ENCODE measurements at regions not wholly inside any gene's neighbourhood (a gene's known extent, or its start where the extent isn't known, plus 50 kb on each side); places are given as distances from the start of the nearest gene placed in this dataset.

DNA sequence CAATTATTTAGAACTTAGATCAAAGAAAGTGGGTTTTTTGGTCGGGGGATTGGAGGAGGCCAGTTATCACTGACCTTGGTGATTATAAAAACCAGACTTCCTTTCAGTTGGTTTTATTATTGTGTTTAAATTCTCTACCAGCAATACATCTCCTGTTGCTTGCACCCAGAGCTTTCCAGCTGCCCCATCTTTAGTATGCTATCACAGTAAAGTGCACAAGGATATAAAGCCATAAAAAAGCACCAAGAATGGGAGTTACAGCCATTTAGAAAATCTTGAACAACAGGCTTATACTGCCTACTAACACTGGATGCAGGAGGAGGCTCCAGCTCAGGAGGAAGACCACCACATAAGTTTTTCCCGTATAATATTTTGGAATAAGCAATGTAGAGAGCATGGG, 148.7 kb upstream of the OSR1 start:
- no peak for DNase-seq (ENCODE audit: insufficient read length, low spot score, missing footprints)
- H3K27me3 ChIP-seq (ENCODE audit: insufficient read depth, low read length), result peaks cover 7% of the 10 kb centered on the region
- no peak overlapping the region for H3K27ac ChIP-seq (ENCODE audit: low read depth, low read length)
- H3K4me2 ChIP-seq (ENCODE audit: insufficient read depth, low read length), result no peak overlapping the region
- no peak overlapping the region for H3K4me3 ChIP-seq (ENCODE audit: insufficient read depth, low read length)
- no peaks in the 10 kb centered on the region for H3K36me3 ChIP-seq (ENCODE audit: insufficient read depth, low read length)
- no peaks in the 10 kb centered on the region for H3K79me2 ChIP-seq (ENCODE audit: insufficient read depth, low read length)
- no peaks in the 10 kb centered on the region for H3K9me3 ChIP-seq (ENCODE audit: low read depth, low read length)
- TF ChIP-seq, protein P1, sequence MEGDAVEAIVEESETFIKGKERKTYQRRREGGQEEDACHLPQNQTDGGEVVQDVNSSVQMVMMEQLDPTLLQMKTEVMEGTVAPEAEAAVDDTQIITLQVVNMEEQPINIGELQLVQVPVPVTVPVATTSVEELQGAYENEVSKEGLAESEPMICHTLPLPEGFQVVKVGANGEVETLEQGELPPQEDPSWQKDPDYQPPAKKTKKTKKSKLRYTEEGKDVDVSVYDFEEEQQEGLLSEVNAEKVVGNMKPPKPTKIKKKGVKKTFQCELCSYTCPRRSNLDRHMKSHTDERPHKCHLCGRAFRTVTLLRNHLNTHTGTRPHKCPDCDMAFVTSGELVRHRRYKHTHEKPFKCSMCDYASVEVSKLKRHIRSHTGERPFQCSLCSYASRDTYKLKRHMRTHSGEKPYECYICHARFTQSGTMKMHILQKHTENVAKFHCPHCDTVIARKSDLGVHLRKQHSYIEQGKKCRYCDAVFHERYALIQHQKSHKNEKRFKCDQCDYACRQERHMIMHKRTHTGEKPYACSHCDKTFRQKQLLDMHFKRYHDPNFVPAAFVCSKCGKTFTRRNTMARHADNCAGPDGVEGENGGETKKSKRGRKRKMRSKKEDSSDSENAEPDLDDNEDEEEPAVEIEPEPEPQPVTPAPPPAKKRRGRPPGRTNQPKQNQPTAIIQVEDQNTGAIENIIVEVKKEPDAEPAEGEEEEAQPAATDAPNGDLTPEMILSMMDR (IDR thresholded peaks at IDR 0.05; ENCODE audit: extremely low read depth, low read depth, low read length), result no peak
- no peaks in the 10 kb centered on the region for H4K20me1 ChIP-seq (ENCODE audit: insufficient read depth, low read length)
- H2AFZ ChIP-seq (ENCODE audit: low read length), result no peak overlapping the region
- no peaks in the 10 kb centered on the region for H3K4me1 ChIP-seq (ENCODE audit: insufficient read depth, low read length)

DNA sequence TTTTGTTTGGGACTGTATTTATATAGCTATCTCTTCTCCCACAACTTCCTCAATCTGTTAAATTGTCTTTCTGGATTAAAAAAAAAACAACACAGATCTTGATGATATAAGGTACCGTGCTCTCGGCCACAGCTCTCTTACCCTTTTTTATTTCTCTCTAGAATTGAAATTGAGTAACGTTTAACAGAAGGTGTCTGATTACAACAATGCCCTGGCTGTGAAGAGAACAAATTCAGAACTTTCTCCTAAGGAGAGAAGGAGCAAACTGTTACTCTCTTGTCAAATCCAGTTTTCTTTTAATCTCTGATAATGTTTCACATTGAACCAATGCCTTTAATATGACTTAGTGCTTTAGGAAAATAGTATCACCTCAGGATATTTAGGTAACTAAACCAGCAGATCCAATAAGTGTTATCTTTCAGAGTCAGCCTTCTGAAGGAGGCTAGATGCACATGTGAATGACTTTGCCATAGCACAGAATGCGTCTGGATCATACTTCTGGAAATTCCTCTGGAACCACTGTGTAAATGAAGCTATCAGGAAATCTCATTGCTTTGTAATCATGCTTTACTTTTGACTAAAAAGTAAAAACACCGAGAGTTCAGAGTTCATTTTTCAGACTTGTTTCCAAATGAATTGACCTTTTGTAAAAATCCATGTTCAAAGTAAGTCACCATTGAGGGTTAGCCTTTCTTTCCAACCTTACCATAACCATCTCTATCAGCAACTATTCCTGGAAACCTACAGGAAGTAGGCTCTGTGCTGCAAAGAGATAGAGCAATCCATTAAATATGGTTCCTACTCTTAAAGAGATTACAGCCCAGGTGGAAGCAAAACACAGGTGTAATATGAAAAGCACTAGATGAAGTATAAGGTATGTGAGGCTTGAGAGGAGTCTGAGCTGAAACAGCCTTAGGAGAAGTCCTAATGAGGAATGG, 147.0 kb upstream of the OSR1 start:
- no peak overlapping the region for H2AFZ ChIP-seq (ENCODE audit: low read length)
- no peaks in the 10 kb centered on the region for H4K20me1 ChIP-seq (ENCODE audit: insufficient read depth, low read length)
- DNase-seq (ENCODE audit: insufficient read length, low spot score, missing footprints), result no peak
- H3K4me2 ChIP-seq (ENCODE audit: insufficient read depth, low read length), result no peak overlapping the region
- TF ChIP-seq, protein P1 (IDR thresholded peaks at IDR 0.05; ENCODE audit: extremely low read depth, low read depth, low read length), result no peak
- no peaks in the 10 kb centered on the region for H3K36me3 ChIP-seq (ENCODE audit: insufficient read depth, low read length)
- H3K4me3 ChIP-seq (ENCODE audit: insufficient read depth, low read length), result no peak overlapping the region
- H3K79me2 ChIP-seq (ENCODE audit: insufficient read depth, low read length), result no peaks in the 10 kb centered on the region
- peaks cover 7% of the 10 kb centered on the region for H3K27me3 ChIP-seq (ENCODE audit: insufficient read depth, low read length)
- no peaks in the 10 kb centered on the region for H3K9me3 ChIP-seq (ENCODE audit: low read depth, low read length)
- H3K4me1 ChIP-seq (ENCODE audit: insufficient read depth, low read length), result no peaks in the 10 kb centered on the region
- H3K27ac ChIP-seq (ENCODE audit: low read depth, low read length), result no peak overlapping the region

DNA sequence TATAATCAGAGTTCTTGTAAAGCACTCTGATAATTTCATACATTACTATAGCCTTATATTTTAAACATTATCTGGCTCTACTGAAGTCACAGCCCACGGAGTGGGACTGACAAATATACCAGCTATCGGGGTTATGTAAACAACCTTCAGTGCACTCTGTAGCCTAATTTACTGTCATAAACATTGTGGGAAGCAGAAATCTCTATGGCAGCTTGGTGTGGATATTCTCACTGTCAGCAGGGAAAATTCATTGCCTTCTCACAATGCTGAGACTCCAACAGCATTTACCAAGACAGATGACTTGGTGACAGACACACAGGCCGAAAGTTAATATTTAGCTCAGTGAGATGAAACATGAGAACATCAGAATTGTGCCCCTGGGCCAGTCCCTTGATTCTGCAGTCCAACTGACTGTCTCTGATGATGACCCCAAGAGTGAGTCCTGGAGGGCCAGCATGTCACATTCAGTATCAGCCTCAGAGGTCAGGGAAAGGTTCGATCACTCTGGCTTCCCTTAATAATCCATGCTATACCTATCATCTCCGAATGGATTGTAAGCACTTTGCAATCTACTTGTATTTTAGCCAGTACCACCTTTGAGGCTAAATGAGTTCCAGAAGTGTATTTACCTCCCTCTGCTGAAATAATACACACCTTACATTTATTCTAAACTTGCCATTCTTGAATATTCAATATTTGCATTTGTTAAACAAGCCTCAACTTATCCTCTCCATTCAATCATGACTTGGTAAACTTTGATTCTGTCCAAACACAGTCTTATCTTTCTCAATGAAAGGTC, 146.2 kb upstream of the OSR1 start:
- DNase-seq (ENCODE audit: insufficient read length, low spot score, missing footprints), result no peak
- TF ChIP-seq, protein P1 (IDR thresholded peaks at IDR 0.05; ENCODE audit: extremely low read depth, low read depth, low read length), result no peak
- Histone ChIP-seq H3K4me2 (ENCODE audit: insufficient read depth, low read length) (no peak overlapping the region), H3K79me2 (ENCODE audit: insufficient read depth, low read length) (no peaks in the 10 kb centered on the region), H3K4me3 (ENCODE audit: insufficient read depth, low read length) (no peak overlapping the region), H3K27ac (ENCODE audit: low read depth, low read length) (no peak overlapping the region), H3K27me3 (ENCODE audit: insufficient read depth, low read length) (peaks cover 7% of the 10 kb centered on the region), H3K4me1 (ENCODE audit: insufficient read depth, low read length) (no peaks in the 10 kb centered on the region), H3K9me3 (ENCODE audit: low read depth, low read length) (no peaks in the 10 kb centered on the region), H4K20me1 (ENCODE audit: insufficient read depth, low read length) (no peaks in the 10 kb centered on the region), H3K36me3 (ENCODE audit: insufficient read depth, low read length) (no peaks in the 10 kb centered on the region), H2AFZ (ENCODE audit: low read length) (no peak overlapping the region)

DNA sequence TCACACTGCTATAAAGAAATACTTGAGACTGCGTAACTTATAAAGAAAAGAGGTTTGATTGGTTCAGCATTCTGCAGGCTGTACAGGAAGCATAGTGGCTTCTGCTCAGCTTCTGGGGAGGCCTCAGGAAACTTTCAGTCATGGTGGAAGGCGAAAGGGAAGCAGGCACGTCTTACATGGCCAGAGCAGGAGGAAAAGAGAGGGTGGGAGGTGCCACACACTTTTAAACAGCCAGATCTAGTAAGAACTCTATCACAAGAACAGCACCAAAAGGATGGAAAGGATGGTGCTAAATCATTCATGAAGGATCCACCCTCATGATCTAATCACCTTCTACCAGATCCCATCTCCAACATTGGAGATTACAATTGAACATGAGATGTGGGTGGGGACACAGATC, 145.5 kb upstream of the OSR1 start:
- no peak overlapping the region for H3K4me3 ChIP-seq (ENCODE audit: insufficient read depth, low read length)
- H3K9me3 ChIP-seq (ENCODE audit: low read depth, low read length), result no peaks in the 10 kb centered on the region
- peaks cover 4% of the 10 kb centered on the region for H3K27me3 ChIP-seq (ENCODE audit: insufficient read depth, low read length)
- no peak for DNase-seq (ENCODE audit: insufficient read length, low spot score, missing footprints)
- H3K4me2 ChIP-seq (ENCODE audit: insufficient read depth, low read length), result no peak overlapping the region
- no peaks in the 10 kb centered on the region for H4K20me1 ChIP-seq (ENCODE audit: insufficient read depth, low read length)
- H3K27ac ChIP-seq (ENCODE audit: low read depth, low read length), result no peak overlapping the region
- no peaks in the 10 kb centered on the region for H3K79me2 ChIP-seq (ENCODE audit: insufficient read depth, low read length)
- H3K36me3 ChIP-seq (ENCODE audit: insufficient read depth, low read length), result no peaks in the 10 kb centered on the region
- H2AFZ ChIP-seq (ENCODE audit: low read length), result no peak overlapping the region
- TF ChIP-seq, protein P1 (IDR thresholded peaks at IDR 0.05; ENCODE audit: extremely low read depth, low read depth, low read length), result no peak
- no peaks in the 10 kb centered on the region for H3K4me1 ChIP-seq (ENCODE audit: insufficient read depth, low read length)
